ENCODE measurements at regions not wholly inside any gene's neighbourhood (a gene's known extent, or its start where the extent isn't known, plus 50 kb on each side); places are given as distances from the start of the nearest gene placed in this dataset.

DNA sequence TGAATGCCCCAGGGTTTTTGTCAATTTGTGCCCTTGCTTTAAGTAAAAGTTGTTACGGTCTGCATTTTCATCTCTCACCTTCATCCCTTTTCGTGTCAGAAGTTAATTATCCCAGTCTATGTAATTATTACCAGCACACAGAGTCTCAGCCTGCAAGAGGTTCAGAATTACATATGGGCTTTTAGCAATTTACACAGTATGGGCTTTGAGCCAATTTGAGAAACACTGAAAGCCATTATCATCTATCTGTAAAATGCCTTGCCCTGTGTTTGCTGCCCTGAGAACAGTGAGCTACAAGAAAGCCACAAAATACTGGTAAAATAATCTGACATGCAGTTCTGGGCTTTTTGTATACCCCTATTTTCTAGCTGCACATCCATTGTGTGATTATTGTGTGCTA lies 125.6 kb upstream of the STEAP4 start:
- WGBS, 10 experiments = 0 to 71% (median 20%) methylated on average over 1 to 2 of the region's 2 CpGs; no CpG with 5 or more reads in 1 of the 10 experiments
- ATAC-seq (replicated peaks in 6 of 8) = peak in 7 of 8 experiments; percentile 18 to 75 (median 56)

DNA sequence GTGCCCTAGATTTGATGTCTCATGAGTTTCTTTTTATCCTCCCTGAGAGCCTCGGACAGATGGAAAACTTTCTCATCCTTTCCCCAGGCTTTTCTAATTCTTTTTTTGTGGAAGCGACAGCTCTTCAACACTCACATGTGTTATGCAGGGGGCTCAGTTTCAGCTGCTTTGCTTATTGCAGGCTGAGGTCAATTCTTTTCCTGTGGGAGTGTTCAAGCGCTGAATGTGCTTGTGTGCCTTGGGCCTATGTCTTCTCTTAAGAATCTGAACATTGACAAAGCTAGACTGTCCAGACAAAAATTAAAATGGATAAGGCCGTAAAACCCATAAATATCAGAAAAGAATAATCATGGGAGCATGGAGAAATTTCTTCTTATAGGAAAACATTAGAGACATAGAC lies 125.2 kb upstream of the STEAP4 start:
- H3K27ac ChIP-seq = no peak overlapping the region
- peak in 5 of 8 experiments; percentile 18 to 51 (median 35) for ATAC-seq (replicated peaks in 6 of 8)
- H3K4me3 ChIP-seq = no peak overlapping the region
- H3K4me1 ChIP-seq (replicated peaks in 1 of 2) = peaks cover 0 to 7% of the 10 kb centered on the region in 2 donors
- in situ Hi-C loops (cut with MboI; ENCODE audit: low pct_unique_long_range_greater_than_20kb in 2 of 9, low sequenced_read_pairs in 9 of 9, unreplicated experiment in 9 of 9) = no loop called here
- WGBS, 10 experiments = 5 to 83% (median 44%) methylated on average over 2 to 4 of the region's 4 CpGs

More for the DNA sequence above, 125.6 kb upstream of the STEAP4 start:
- in situ Hi-C loops (cut with MboI; ENCODE audit: low pct_unique_long_range_greater_than_20kb in 2 of 9, low sequenced_read_pairs in 9 of 9, unreplicated experiment in 9 of 9) = no loop called here
- no peak overlapping the region for H3K4me3 ChIP-seq
- H3K27ac ChIP-seq = no peak overlapping the region
- H3K4me1 ChIP-seq (replicated peaks in 1 of 2) = peaks cover 0 to 7% of the 10 kb centered on the region in 2 donors

DNA sequence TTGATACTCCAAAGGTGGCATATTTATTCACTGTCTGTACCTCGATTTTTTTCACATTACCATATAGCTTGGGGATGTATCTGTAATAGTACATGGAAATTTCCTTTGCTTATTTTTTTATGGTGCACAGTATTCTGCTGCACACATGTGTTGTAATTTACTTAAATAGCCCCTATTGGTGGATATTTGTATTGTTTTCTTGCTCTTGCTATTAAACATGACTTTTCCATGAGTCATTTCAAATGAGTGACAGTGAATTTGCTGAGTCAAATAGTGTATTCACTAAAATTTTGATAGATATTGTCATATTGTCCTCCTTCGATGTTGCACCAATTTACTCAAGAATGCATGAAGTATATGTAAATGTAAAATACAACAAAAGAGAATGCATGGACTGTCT lies 122.7 kb upstream of the STEAP4 start:
- in situ Hi-C loops (cut with MboI; ENCODE audit: low pct_unique_long_range_greater_than_20kb in 2 of 9, low sequenced_read_pairs in 9 of 9, unreplicated experiment in 9 of 9) = no loop called here
- WGBS, 10 experiments = 7 to 100% (median 66%) methylated on average over 1 to 2 of the region's 2 CpGs
- H3K4me1 ChIP-seq (replicated peaks in 1 of 2) = peaks cover 0 to 7% of the 10 kb centered on the region in 2 donors
- no peak overlapping the region for H3K4me3 ChIP-seq
- no peak overlapping the region for H3K27ac ChIP-seq
- no peak for ATAC-seq (replicated peaks in 6 of 8)

DNA sequence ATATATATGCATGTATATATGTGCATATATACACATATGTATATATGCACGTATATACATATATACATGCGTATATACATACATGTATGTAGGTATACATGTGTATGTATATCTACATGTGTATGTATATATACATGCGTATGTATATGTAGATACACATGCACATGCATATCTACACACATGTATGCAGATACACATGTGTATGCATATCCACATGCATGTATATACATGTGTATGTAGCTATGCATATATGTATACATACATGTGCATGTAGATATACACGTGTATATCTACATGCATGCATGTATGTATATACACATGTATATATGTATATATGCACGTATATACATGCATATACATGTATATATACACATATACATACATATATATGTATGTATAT lies 95.8 kb upstream of the STEAP4 start:
- no peak overlapping the region for H3K4me3 ChIP-seq
- no peak overlapping the region for H3K27ac ChIP-seq
- H3K4me1 ChIP-seq (replicated peaks in 1 of 2) = peaks cover 0 to 9% of the 10 kb centered on the region in 2 donors
- ATAC-seq (replicated peaks in 6 of 8) = no peak
- in situ Hi-C loops (cut with MboI; ENCODE audit: low pct_unique_long_range_greater_than_20kb in 2 of 9, low sequenced_read_pairs in 9 of 9, unreplicated experiment in 9 of 9) = no loop called here
- WGBS, 10 experiments = 0 to 100% (median 80%) methylated on average over 1 to 4 of the region's 5 CpGs; no CpG with 5 or more reads in 5 of the 10 experiments

DNA sequence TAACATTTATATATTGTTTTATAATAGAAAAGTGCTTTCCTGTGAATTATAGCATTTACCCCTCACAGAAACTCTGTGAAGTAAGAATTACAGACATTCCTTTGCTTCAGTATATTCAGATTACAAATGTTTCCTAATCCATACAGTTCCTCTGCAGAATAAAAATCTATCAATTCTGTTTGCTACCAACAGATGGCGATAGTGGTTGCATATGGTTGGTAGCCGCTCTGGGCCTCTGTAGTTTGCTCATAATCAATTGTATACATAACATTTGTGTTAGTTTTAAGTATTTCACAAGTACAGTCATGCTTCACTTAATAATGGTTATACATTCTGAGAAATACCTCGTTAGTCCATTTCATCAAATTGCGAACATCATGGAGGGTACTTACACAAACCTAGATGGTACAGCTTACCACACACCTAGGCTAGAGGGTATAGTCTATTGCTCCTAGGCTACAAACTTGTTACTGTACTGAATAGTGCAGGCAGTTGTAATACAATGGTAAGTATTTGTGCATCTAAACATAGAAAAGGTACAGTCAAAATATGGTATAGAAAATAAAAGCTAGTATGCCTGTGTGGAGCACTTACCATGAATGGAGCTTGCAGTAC lies 94.4 kb upstream of the STEAP4 start:
- ATAC-seq (replicated peaks in 6 of 8) = peak in 3 of 8 experiments; percentile 18 to 58 (median 56)
- H3K27ac ChIP-seq = no peak overlapping the region
- in situ Hi-C loops (cut with MboI; ENCODE audit: low pct_unique_long_range_greater_than_20kb in 2 of 9, low sequenced_read_pairs in 9 of 9, unreplicated experiment in 9 of 9) = no loop called here
- WGBS, 10 experiments = 20 to 100% (median 60%) methylated on average over 1 to 4 of the region's 4 CpGs; no CpG with 5 or more reads in 1 of the 10 experiments
- H3K4me1 ChIP-seq (replicated peaks in 1 of 2) = peaks cover 0 to 9% of the 10 kb centered on the region in 2 donors
- H3K4me3 ChIP-seq = no peak overlapping the region

DNA sequence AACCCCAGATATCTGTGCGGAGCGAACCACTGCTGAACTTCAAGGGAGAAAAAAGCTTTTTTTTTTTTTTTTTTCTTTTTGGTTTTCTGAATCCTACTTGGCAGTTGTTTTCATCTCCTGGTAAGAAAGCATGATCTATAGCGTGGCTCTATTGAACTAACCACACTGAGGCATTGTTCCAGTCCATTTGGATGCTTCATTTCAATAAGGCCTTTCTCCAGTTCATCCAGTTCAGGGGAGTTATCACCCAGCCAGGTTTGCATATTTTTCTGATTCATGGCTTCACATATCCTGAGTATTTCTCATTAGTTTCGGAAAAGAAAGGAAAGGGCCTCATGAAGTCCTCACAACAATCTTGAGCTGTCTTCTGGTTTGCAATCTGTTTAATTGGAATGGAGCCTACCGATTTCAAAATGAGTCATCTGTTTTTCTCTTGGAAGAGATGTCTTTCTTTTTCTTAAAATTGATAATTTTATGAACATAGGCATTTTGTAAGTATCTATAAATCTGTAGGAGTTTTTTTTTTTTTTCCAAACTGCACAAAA lies 93.1 kb upstream of the STEAP4 start:
- in situ Hi-C loops (cut with MboI; ENCODE audit: low pct_unique_long_range_greater_than_20kb in 2 of 9, low sequenced_read_pairs in 9 of 9, unreplicated experiment in 9 of 9) = no loop called here
- no peak overlapping the region for H3K4me3 ChIP-seq
- WGBS, 10 experiments = 20 to 94% (median 78%) methylated on average over 1 to 5 of the region's 5 CpGs
- peak in 6 of 8 experiments; percentile 25 to 66 (median 46) for ATAC-seq (replicated peaks in 6 of 8)
- no peak overlapping the region for H3K27ac ChIP-seq
- H3K4me1 ChIP-seq (replicated peaks in 1 of 2) = peaks cover 0 to 9% of the 10 kb centered on the region in 2 donors

DNA sequence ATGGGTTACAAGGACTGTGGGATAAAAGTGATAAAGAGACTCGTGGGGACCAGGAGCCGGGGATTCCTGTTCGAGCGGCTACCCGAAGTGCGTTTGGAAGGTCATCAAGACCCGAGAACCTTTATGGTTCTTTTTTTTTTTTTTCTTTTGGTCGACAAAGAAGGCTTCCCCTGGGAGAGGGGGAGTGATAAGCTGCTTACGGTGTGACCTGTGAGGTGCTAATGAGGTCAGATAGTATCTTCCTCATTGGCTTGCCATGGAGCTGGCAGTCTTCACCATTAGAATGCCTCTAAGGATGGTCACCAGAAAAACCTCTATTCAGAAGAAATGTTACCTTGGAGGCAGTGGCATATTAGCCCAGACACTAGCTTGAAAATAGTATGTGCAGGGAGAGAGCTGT lies 92.3 kb upstream of the STEAP4 start:
- ATAC-seq (replicated peaks in 6 of 8) = no peak
- in situ Hi-C loops (cut with MboI; ENCODE audit: low pct_unique_long_range_greater_than_20kb in 2 of 9, low sequenced_read_pairs in 9 of 9, unreplicated experiment in 9 of 9) = no loop called here
- WGBS, 10 experiments = 17 to 98% (median 76%) methylated on average over 1 to 9 of the region's 9 CpGs; no CpG with 5 or more reads in 1 of the 10 experiments
- H3K27ac ChIP-seq = no peak overlapping the region
- H3K4me1 ChIP-seq (replicated peaks in 1 of 2) = peaks cover 0 to 9% of the 10 kb centered on the region in 2 donors
- H3K4me3 ChIP-seq = no peak overlapping the region

DNA sequence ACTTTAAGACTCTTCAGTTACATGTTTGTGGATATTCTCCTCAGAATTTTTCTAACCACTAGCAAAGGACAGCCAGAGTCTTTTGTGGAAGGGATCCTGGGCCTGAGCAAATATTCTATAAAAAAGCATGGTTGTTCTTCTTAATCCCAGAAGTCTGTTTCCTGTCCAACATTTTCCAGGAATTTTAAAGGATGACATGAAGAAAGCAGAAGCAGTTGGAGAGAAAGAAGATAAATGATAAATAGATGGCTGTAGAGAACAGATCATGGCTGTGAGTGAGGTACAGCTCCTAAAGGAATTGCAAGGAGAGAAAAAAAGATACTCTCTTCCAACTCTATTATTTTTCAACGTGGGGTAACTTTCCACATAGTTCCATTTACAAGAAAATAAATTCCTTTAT lies 91.8 kb upstream of the STEAP4 start:
- WGBS, 10 experiments = 0 to 100% (median 63%) methylated on average over 1 of the region's 1 CpG; no CpG with 5 or more reads in 4 of the 10 experiments

DNA sequence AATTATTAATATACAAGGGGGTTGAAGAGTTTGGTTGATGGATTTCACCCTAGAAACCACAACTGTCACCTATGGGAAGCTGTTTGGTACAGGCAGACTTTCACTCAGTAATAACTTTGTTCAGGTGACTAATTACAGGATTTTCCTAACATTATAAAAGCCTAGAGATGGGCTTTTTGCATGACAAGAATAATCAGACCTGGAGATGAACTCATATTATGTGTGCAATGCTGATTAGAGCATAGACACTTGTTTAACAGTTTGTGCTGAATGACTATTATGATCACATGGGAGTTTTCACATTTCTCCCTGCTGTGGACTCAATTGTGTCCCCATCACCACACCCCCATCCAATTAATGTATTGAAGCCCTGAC lies 90.2 kb upstream of the STEAP4 start:
- no peak overlapping the region for H3K4me3 ChIP-seq
- ATAC-seq (replicated peaks in 6 of 8) = no peak
- peaks cover 0 to 9% of the 10 kb centered on the region in 2 donors for H3K4me1 ChIP-seq (replicated peaks in 1 of 2)
- no peak overlapping the region for H3K27ac ChIP-seq
- in situ Hi-C loops (cut with MboI; ENCODE audit: low pct_unique_long_range_greater_than_20kb in 2 of 9, low sequenced_read_pairs in 9 of 9, unreplicated experiment in 9 of 9) = no loop called here

More for the DNA sequence above, 91.8 kb upstream of the STEAP4 start:
- no peak overlapping the region for H3K4me3 ChIP-seq
- peaks cover 0 to 9% of the 10 kb centered on the region in 2 donors for H3K4me1 ChIP-seq (replicated peaks in 1 of 2)
- no peak for ATAC-seq (replicated peaks in 6 of 8)
- H3K27ac ChIP-seq = no peak overlapping the region
- in situ Hi-C loops (cut with MboI; ENCODE audit: low pct_unique_long_range_greater_than_20kb in 2 of 9, low sequenced_read_pairs in 9 of 9, unreplicated experiment in 9 of 9) = no loop called here

DNA sequence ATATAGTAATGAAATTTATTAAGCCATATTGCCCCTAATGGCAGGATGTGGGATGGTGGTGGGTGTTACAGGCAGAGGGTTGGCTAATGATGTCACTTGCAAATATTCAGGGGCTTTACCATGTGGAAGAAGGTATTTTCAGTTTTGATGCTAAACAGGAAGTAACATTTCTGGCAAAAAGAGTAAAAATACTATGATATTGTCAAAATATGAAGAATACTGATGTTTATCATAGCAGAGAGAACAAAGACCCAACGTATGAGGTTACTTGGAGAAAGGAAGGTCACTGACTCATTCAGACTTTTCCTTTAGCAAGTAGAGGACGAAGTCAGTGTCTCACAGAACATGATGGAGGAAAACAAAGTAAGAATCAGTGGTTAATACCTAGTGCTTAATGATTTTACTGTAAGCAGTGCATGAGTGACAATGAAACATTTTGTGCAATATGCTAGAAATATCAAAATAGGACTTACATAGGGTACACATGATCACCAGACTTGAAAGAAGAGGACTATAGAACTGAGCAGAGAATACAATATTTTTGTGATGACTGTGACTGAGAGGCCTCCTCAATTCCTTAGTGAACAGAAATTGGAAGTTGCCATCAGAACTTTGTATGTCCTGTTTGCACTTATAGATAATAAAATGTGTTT lies 89.7 kb upstream of the STEAP4 start:
- ATAC-seq (replicated peaks in 6 of 8) = no peak
- peaks cover 0 to 9% of the 10 kb centered on the region in 2 donors for H3K4me1 ChIP-seq (replicated peaks in 1 of 2)
- WGBS, 10 experiments = 19 to 90% (median 78%) methylated on average over 1 to 2 of the region's 2 CpGs
- H3K27ac ChIP-seq = no peak overlapping the region
- no peak overlapping the region for H3K4me3 ChIP-seq
- in situ Hi-C loops (cut with MboI; ENCODE audit: low pct_unique_long_range_greater_than_20kb in 2 of 9, low sequenced_read_pairs in 9 of 9, unreplicated experiment in 9 of 9) = no loop called here

DNA sequence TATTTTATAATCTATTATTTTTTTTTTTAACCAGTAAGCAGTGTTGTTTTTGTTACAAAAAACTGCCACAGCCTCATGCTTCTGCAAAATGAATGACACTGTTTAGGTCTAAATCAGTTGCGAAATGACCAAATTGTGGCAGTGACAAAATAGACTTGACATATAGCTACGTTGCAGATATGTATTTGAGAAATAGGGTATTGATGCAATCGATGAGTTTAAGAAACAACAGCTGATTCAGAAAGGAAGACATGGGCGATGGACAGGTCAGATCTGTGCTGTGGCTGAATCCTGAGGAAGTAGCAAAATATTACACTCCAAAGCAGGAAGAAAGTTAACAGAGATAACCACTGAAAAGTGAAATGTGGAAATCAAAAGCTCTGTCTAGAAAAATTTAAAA lies 89.0 kb upstream of the STEAP4 start:
- WGBS, 10 experiments = 32 to 72% (median 60%) methylated on average over 3 to 4 of the region's 4 CpGs; no CpG with 5 or more reads in 1 of the 10 experiments
- in situ Hi-C loops (cut with MboI; ENCODE audit: low pct_unique_long_range_greater_than_20kb in 2 of 9, low sequenced_read_pairs in 9 of 9, unreplicated experiment in 9 of 9) = no loop called here

DNA sequence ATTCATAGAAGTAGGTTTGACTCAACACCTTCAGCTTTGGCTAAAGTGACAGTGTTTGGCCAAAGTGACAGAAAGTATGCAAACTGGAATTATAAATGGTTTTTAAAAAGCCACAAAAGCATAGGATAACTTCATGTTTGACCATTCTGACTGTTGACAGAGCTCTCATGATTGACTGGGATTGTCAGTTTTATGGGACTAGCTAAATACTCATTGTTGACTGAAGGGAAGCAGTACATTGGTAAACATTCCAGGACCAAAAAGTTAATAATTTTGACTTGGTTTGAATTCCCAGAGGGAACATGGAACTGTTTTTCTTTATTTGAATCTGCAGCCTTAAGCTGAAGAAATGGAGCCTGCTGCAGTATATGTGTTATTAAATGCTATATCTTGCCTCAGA lies 84.6 kb upstream of the STEAP4 start:
- in situ Hi-C loops (cut with MboI; ENCODE audit: low pct_unique_long_range_greater_than_20kb in 2 of 9, low sequenced_read_pairs in 9 of 9, unreplicated experiment in 9 of 9) = no loop called here

More for the DNA sequence above, 89.0 kb upstream of the STEAP4 start:
- no peak for ATAC-seq (replicated peaks in 6 of 8)
- H3K4me3 ChIP-seq = no peak overlapping the region
- peaks cover 0 to 9% of the 10 kb centered on the region in 2 donors for H3K4me1 ChIP-seq (replicated peaks in 1 of 2)
- no peak overlapping the region for H3K27ac ChIP-seq

DNA sequence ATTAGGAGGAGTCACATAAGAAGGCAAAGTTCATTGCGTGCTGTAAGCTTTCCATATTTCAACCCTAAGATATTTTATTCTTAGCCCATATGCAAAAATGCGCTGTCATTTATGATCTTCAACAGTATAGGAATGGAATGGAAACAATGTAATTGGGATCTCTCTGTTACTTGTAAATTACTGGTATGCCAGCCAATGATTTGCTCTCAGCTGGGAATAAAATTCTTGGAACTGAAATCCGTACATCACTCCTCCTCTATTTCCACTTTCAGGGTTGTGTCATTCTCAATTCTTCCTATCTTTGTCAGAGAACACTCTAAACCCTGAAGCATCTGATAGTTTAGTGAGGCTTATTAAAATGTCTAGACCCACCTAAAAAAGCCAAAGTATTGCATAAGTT lies 80.7 kb upstream of the STEAP4 start:
- 0 to 100% (median 91%) methylated on average over 1 to 3 of the region's 3 CpGs for WGBS, 10 experiments
- Histone ChIP-seq H3K4me3 (no peak overlapping the region), H3K4me1 (replicated peaks in 1 of 2) (no peaks in the 10 kb centered on the region), H3K27ac (no peak overlapping the region)
- in situ Hi-C loops (cut with MboI; ENCODE audit: low pct_unique_long_range_greater_than_20kb in 2 of 9, low sequenced_read_pairs in 9 of 9, unreplicated experiment in 9 of 9) = no loop called here
- peak in 3 of 8 experiments; percentile 68 to 76 (median 69) for ATAC-seq (replicated peaks in 6 of 8)

More for the DNA sequence above, 84.6 kb upstream of the STEAP4 start:
- Histone ChIP-seq H3K27ac (no peak overlapping the region), H3K4me3 (no peak overlapping the region), H3K4me1 (replicated peaks in 1 of 2) (no peaks in the 10 kb centered on the region)
- ATAC-seq (replicated peaks in 6 of 8) = peak in 1 of 8 experiments; percentile 35

Measured in motor neuron (in vitro differentiated cells).